Neuronal stem cell (in vitro differentiated cells): ENCODE measurements at regions not wholly inside any gene's neighbourhood (a gene's known extent, or its start where the extent isn't known, plus 50 kb on each side); places are given as distances from the start of the nearest gene placed in this dataset.

Source experiments
- DNase-seq: peaks from one replicate; pipeline ENCODE4 v3.0.0-alpha.2; 2013; ENCODE audit warnings: low spot score
- H2AFZ ChIP-seq: one replicate; pipeline ENCODE4 v1.6.1; 2013; ENCODE audit warnings: mild to moderate bottlenecking, low read length, inconsistent platforms
- H2AK5ac ChIP-seq: 2 replicates; pipeline ENCODE4 v1.6.1; 2013; ENCODE audit warnings: low read depth, mild to moderate bottlenecking, inconsistent platforms, low read length, moderate library complexity, mixed read lengths
- H2BK120ac ChIP-seq: 2 replicates; pipeline ENCODE4 v1.6.1; 2013; ENCODE audit warnings: low read depth, mild to moderate bottlenecking, inconsistent platforms, low read length, moderate library complexity, mixed read lengths
- H2BK12ac ChIP-seq: one replicate; pipeline ENCODE4 v1.6.1; 2013; ENCODE audit warnings: low read length, inconsistent platforms
- H2BK15ac ChIP-seq: 2 replicates; pipeline ENCODE4 v1.6.1; 2013; ENCODE audit warnings: mild to moderate bottlenecking, low read length, inconsistent platforms, mixed read lengths
- H2BK5ac ChIP-seq: one replicate; pipeline ENCODE4 v1.6.1; 2013; ENCODE audit warnings: inconsistent platforms, mild to moderate bottlenecking, low read length, moderate library complexity
- H3K14ac ChIP-seq: one replicate; pipeline ENCODE4 v1.6.1; 2013; ENCODE audit warnings: low read length, inconsistent platforms
- H3K18ac ChIP-seq: 2 replicates; pipeline ENCODE4 v1.6.1; 2013; ENCODE audit warnings: low read length, inconsistent platforms
- H3K23ac ChIP-seq: 2 replicates; pipeline ENCODE4 v1.6.1; 2013; ENCODE audit warnings: low read depth, mild to moderate bottlenecking, mixed read lengths, low read length, inconsistent platforms; ENCODE audit not compliant: poor library complexity
- H3K27ac ChIP-seq: replicated peaks from 3 replicates; pipeline ENCODE4 v1.5.1; 2013; ENCODE audit warnings: low read length, inconsistent platforms
- H3K27me3 ChIP-seq, 3 experiments: 2 replicates each; pipeline ENCODE4 v1.6.1; 2013; ENCODE audit warnings: low read length in 3 of 3, mild to moderate bottlenecking in 2 of 3, inconsistent platforms in 1 of 3, low read depth in 1 of 3, mixed read lengths in 1 of 3, moderate library complexity in 1 of 3; ENCODE audit not compliant: control insufficient read depth in 3 of 3, insufficient read depth in 3 of 3
- H3K36me3 ChIP-seq, 2 donors: replicated peaks in 1 of 2; 2 replicates each; pipeline ENCODE4 v1.6.1; 2013; ENCODE audit warnings: low read length in 2 of 2; ENCODE audit not compliant: control insufficient read depth in 2 of 2, insufficient read depth in 2 of 2
- H3K4ac ChIP-seq: 2 replicates; pipeline ENCODE4 v1.6.1; 2013; ENCODE audit warnings: inconsistent platforms, mild to moderate bottlenecking, low read length, moderate library complexity
- H3K4me1 ChIP-seq, 2 donors: 1 replicate in 1 of 2; 2 replicates in 1 of 2; pipeline ENCODE4 v1.6.1; 2013; ENCODE audit warnings: low read length in 2 of 2, low read depth in 1 of 2; ENCODE audit not compliant: control insufficient read depth in 2 of 2, insufficient read depth in 1 of 2
- H3K4me2 ChIP-seq: one replicate; pipeline ENCODE4 v1.6.1; 2013; ENCODE audit warnings: mild to moderate bottlenecking, low read length, inconsistent platforms; ENCODE audit not compliant: insufficient read depth, poor library complexity, severe bottlenecking
- H3K4me3 ChIP-seq, 2 donors: 2 replicates each; pipeline ENCODE4 v1.5.1; 2013; ENCODE audit warnings: low read length in 2 of 2, mild to moderate bottlenecking in 2 of 2, inconsistent platforms in 1 of 2, moderate library complexity in 1 of 2
- H3K79me1 ChIP-seq: one replicate; pipeline ENCODE4 v1.6.1; 2013; ENCODE audit warnings: low read depth, mild to moderate bottlenecking, inconsistent platforms, low read length, moderate library complexity
- H3K9ac ChIP-seq: one replicate; pipeline ENCODE4 v1.6.1; 2013; ENCODE audit warnings: mild to moderate bottlenecking, low read depth, low read length, inconsistent platforms; ENCODE audit not compliant: poor library complexity
- H3K9me3 ChIP-seq, 2 donors: replicated peaks in 1 of 2; 2 replicates each; pipeline versions ENCODE3 to v1.6.1; 2013; ENCODE audit warnings: low read length in 2 of 2, mild to moderate bottlenecking in 2 of 2, inconsistent platforms in 1 of 2, low read depth in 1 of 2, mixed read lengths in 1 of 2, moderate library complexity in 1 of 2; ENCODE audit not compliant: control insufficient read depth in 2 of 2, insufficient read depth in 1 of 2
- H4K8ac ChIP-seq: one replicate; pipeline ENCODE4 v1.6.1; 2013; ENCODE audit warnings: low read depth, mild to moderate bottlenecking, inconsistent platforms, low read length, moderate library complexity
- H4K91ac ChIP-seq: one replicate; pipeline ENCODE4 v1.6.1; 2013; ENCODE audit warnings: low read length, low read depth, mild to moderate bottlenecking, inconsistent platforms; ENCODE audit not compliant: poor library complexity
- WGBS, 2 donors: extraction: QIAGEN DNeasy Blood & Tissue Kit; methylation state at CpG; one replicate each; pipeline ENCODE4 v1.1.7; 2013; ENCODE audit warnings: missing lambda C conversion rate in 2 of 2, mixed read lengths in 1 of 2; ENCODE audit not compliant: insufficient read length in 2 of 2, insufficient replicate concordance in 1 of 2; ENCODE audit errors: extremely low coverage in 2 of 2; 5-methylcytosine and 5-hydroxymethylcytosine counted together

GRCh38 chr18:53850902-53851301 is 373.6 kb downstream of the MBD2 start:
- no peak overlapping the region for H4K91ac ChIP-seq
- H3K9me3 ChIP-seq = no peaks in the 10 kb centered on the region
- H3K27me3 ChIP-seq = no peaks in the 10 kb centered on the region
- H2BK12ac ChIP-seq = no peak overlapping the region
- no peak overlapping the region for H3K4ac ChIP-seq
- H3K18ac ChIP-seq = no peak overlapping the region
- no peak overlapping the region for H2AFZ ChIP-seq
- H2AK5ac ChIP-seq = no peak overlapping the region
- H3K14ac ChIP-seq = no peak overlapping the region
- no peak overlapping the region for H3K9ac ChIP-seq
- H3K4me3 ChIP-seq = no peak overlapping the region
- no peak overlapping the region for H2BK120ac ChIP-seq
- no peak overlapping the region for H3K4me2 ChIP-seq
- peak; percentile 20 for DNase-seq
- no peaks in the 10 kb centered on the region for H3K36me3 ChIP-seq
- H3K4me1 ChIP-seq = no peaks in the 10 kb centered on the region
- no peaks in the 10 kb centered on the region for H3K79me1 ChIP-seq
- H3K23ac ChIP-seq = no peak overlapping the region
- no peak overlapping the region for H3K27ac ChIP-seq
- no peak overlapping the region for H4K8ac ChIP-seq
- no peak overlapping the region for H2BK15ac ChIP-seq
- no peak overlapping the region for H2BK5ac ChIP-seq

DNA sequence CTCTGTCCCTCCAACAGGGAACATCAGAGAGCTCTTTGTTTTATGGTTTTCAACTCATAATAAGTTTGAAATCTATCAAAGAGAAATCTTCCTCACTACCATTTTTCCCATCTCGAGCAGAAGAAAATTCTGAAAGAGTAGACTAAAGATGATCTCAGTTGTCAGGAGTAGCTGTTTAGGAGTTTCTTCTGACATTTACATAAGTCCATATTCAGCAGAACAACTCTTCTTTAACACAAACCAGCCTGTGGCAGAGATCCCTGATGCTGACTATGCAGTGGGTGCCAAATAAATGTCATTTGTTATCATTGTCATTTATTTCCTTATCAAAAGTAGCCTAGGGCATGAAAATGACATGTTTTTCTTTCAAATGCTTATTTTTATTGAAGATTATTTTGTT is 380.7 kb downstream of the MBD2 start:
- no peak overlapping the region for H2BK5ac ChIP-seq
- H2BK12ac ChIP-seq = no peak overlapping the region
- H4K8ac ChIP-seq = no peak overlapping the region

GRCh38 chr18:53843113-53843760 is 381.2 kb downstream of the MBD2 start:
- Histone ChIP-seq H3K27me3 (no peaks in the 10 kb centered on the region), H3K14ac (no peak overlapping the region), H2AK5ac (no peak overlapping the region), H3K36me3 (no peaks in the 10 kb centered on the region), H2BK15ac (no peak overlapping the region), H3K4ac (no peak overlapping the region), H3K4me2 (no peak overlapping the region), H3K9ac (no peak overlapping the region), H3K9me3 (no peaks in the 10 kb centered on the region), H3K4me3 (no peak overlapping the region), H3K4me1 (no peaks in the 10 kb centered on the region), H3K18ac (no peak overlapping the region), H2AFZ (no peak overlapping the region), H3K23ac (no peak overlapping the region), H3K27ac (no peak overlapping the region), H3K79me1 (no peaks in the 10 kb centered on the region), H2BK12ac (no peak overlapping the region), H4K8ac (no peak overlapping the region), H2BK5ac (no peak overlapping the region), H2BK120ac (no peak overlapping the region), H4K91ac (no peak overlapping the region)
- no CpG with 5 or more reads among the region's 5 CpGs for WGBS, 2 donors
- DNase-seq = no peak

More for the DNA sequence above, 380.7 kb downstream of the MBD2 start:
- H3K9ac ChIP-seq = no peak overlapping the region
- no peak overlapping the region for H3K4me2 ChIP-seq
- H3K4me1 ChIP-seq = no peaks in the 10 kb centered on the region
- no peaks in the 10 kb centered on the region for H3K27me3 ChIP-seq
- H3K18ac ChIP-seq = no peak overlapping the region
- H2AFZ ChIP-seq = no peak overlapping the region
- H3K23ac ChIP-seq = no peak overlapping the region
- no peak overlapping the region for H2BK120ac ChIP-seq
- no peak overlapping the region for H4K91ac ChIP-seq
- no peak overlapping the region for H3K14ac ChIP-seq
- H3K4ac ChIP-seq = no peak overlapping the region
- no peaks in the 10 kb centered on the region for H3K79me1 ChIP-seq
- no peak overlapping the region for H3K27ac ChIP-seq
- H3K36me3 ChIP-seq = no peaks in the 10 kb centered on the region
- H2BK15ac ChIP-seq = no peak overlapping the region
- H3K9me3 ChIP-seq = no peaks in the 10 kb centered on the region
- H2AK5ac ChIP-seq = no peak overlapping the region
- H3K4me3 ChIP-seq = no peak overlapping the region
- DNase-seq = no peak
- no CpG with 5 or more reads among the region's 1 CpG for WGBS, 2 donors

- no peak overlapping the region for H3K23ac ChIP-seq
- no peak overlapping the region for H3K9ac ChIP-seq
- H3K27me3 ChIP-seq = no peaks in the 10 kb centered on the region
- H4K91ac ChIP-seq = no peak overlapping the region
- H2BK15ac ChIP-seq = no peak overlapping the region
- no peak overlapping the region for H2AFZ ChIP-seq
- no peaks in the 10 kb centered on the region for H3K4me1 ChIP-seq
- H3K9me3 ChIP-seq = peaks cover 5 to 10% of the 10 kb centered on the region in 2 donors
- H3K4me2 ChIP-seq = no peak overlapping the region
- H3K36me3 ChIP-seq = no peaks in the 10 kb centered on the region
- peaks cover 3% of the 10 kb centered on the region for H3K79me1 ChIP-seq
- no CpG with 5 or more reads among the region's 4 CpGs for WGBS, 2 donors
- no peak overlapping the region for H2BK12ac ChIP-seq
- H2AK5ac ChIP-seq = no peak overlapping the region
- no peak overlapping the region for H4K8ac ChIP-seq
- no peak overlapping the region for H3K4ac ChIP-seq
- no peak overlapping the region for H3K4me3 ChIP-seq
- no peak overlapping the region for H3K14ac ChIP-seq
- no peak for DNase-seq
- no peak overlapping the region for H3K18ac ChIP-seq
- H3K27ac ChIP-seq = no peak overlapping the region
- H2BK5ac ChIP-seq = no peak overlapping the region
- H2BK120ac ChIP-seq = no peak overlapping the region
Measured at GRCh38 chr18:53838746-53839145, 385.7 kb downstream of the MBD2 start.
